ENCODE measurements at regions not wholly inside any gene's neighbourhood (a gene's known extent, or its start where the extent isn't known, plus 50 kb on each side); places are given as distances from the start of the nearest gene placed in this dataset.

DNA sequence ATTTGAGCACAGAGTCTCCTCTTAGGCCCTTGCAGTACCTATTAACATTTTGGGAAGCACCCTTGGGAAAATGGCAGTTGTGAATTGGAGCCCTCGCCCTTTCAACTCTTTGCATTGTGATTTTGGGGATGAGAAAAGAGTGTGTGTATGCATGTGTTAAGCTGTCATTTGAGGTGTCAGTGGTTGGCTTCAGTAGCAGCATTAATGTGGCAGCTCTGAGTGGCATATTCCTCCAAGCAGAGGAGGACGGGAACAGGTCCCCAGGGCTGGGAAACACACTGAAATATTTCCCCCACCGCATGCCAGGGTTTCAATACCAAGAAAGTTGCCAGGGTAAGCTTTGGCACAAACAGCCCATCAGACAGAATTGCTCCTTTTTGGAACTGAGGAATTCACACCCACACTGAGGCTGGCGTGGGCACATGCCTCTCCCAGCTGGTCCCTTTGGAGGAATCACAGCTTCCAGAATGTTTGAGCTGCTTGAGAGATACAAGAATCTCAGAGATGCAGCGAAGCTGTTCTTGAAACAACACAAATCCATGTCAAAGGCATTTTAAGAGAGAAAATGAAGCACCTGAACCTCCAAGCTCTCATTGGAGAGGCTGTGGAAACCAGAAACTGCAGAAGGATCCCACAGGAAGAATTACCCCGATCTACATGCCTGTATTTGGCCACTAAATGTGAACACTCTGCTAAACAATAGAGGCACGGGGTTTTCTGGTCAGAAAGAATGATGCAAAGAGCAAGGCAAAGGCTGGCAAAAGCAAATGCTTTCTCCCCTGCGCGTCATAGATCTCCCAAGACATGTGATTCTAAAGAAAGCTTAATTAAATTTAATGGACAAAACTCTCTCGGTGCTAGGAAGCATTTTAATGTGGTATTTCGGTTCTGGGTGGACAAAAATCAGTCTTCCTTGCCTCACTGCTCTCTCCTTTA lies 67.2 kb upstream of the RCN1 start:
- BruUV-seq (replicated peaks), result no TSS peak

More for the DNA sequence above, 67.2 kb upstream of the RCN1 start:
- intact Hi-C loops (cut with micrococcal nuclease) (no loop called here), in situ Hi-C loops (cut with MboI) (no loop called here)
- ChIA-PET CTCF (ENCODE audit: low intra/inter-chr PET ratio) (no interaction called here), POLR2A (no interaction called here)
- ATAC-seq, result no peak
- Histone ChIP-seq H3K9me3 (replicated peaks; ENCODE audit: control insufficient read depth, insufficient read depth, low read depth, low read length) (no peaks in the 10 kb centered on the region), H3K4me1 (replicated peaks in 1 of 2; ENCODE audit: control insufficient read depth in 2 of 2, insufficient read depth in 2 of 2, low read length in 2 of 2) (no peaks in the 10 kb centered on the region), H4K20me1 (replicated peaks; ENCODE audit: control insufficient read depth, insufficient read depth, low read length) (no peaks in the 10 kb centered on the region), H3K27ac (ENCODE audit: extremely low read depth, low read depth, low read length) (no peak overlapping the region), H3K4me2 (ENCODE audit: insufficient read depth, low read length) (no peak overlapping the region), H3K36me3 (ENCODE audit: control insufficient read depth, insufficient read depth, low read length) (no peaks in the 10 kb centered on the region), H3K9me1 (ENCODE audit: control insufficient read depth, insufficient read depth, low read length) (no peaks in the 10 kb centered on the region), H3K9ac (ENCODE audit: insufficient read depth in 1 of 2, low read depth in 2 of 2, low read length in 2 of 2) (no peak overlapping the region), H3K4me3 (no peak overlapping the region), H2AFZ (ENCODE audit: low read depth, low read length) (no peak overlapping the region), H3K79me2 (ENCODE audit: control insufficient read depth, insufficient read depth, low read length) (no peaks in the 10 kb centered on the region), H3K27me3 (ENCODE audit: control insufficient read depth in 2 of 2, insufficient read depth in 2 of 2, low read length in 2 of 2) (no peaks in the 10 kb centered on the region)
- WGBS (ENCODE audit: insufficient coverage, low coverage, missing lambda C conversion rate), result 0% methylated on average over 11 of the region's 11 CpGs
- DNase-seq (ENCODE audit: extremely low read depth in 1 of 4, low spot score in 3 of 4), result no peak
- TF ChIP-seq, protein P1, sequence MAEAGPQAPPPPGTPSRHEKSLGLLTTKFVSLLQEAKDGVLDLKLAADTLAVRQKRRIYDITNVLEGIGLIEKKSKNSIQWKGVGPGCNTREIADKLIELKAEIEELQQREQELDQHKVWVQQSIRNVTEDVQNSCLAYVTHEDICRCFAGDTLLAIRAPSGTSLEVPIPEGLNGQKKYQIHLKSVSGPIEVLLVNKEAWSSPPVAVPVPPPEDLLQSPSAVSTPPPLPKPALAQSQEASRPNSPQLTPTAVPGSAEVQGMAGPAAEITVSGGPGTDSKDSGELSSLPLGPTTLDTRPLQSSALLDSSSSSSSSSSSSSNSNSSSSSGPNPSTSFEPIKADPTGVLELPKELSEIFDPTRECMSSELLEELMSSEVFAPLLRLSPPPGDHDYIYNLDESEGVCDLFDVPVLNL (CRISPR knock-in tag; IDR thresholded peaks at IDR 0.05; ENCODE audit: low read depth), result no peak
- TF ChIP-seq, protein P2, sequence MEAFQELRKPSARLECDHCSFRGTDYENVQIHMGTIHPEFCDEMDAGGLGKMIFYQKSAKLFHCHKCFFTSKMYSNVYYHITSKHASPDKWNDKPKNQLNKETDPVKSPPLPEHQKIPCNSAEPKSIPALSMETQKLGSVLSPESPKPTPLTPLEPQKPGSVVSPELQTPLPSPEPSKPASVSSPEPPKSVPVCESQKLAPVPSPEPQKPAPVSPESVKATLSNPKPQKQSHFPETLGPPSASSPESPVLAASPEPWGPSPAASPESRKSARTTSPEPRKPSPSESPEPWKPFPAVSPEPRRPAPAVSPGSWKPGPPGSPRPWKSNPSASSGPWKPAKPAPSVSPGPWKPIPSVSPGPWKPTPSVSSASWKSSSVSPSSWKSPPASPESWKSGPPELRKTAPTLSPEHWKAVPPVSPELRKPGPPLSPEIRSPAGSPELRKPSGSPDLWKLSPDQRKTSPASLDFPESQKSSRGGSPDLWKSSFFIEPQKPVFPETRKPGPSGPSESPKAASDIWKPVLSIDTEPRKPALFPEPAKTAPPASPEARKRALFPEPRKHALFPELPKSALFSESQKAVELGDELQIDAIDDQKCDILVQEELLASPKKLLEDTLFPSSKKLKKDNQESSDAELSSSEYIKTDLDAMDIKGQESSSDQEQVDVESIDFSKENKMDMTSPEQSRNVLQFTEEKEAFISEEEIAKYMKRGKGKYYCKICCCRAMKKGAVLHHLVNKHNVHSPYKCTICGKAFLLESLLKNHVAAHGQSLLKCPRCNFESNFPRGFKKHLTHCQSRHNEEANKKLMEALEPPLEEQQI (IDR thresholded peaks at IDR 0.05), result no peak
- TF ChIP-seq FOXP1 (CRISPR knock-in tag; IDR thresholded peaks at IDR 0.05) (no peak), BRCA1 (IDR thresholded peaks at IDR 0.05) (no peak), BRCA1 (CRISPR knock-in tag; IDR thresholded peaks at IDR 0.05) (no peak), DDX20 (tag; IDR thresholded peaks at IDR 0.05; ENCODE audit: low read depth) (no peak), CREBBP (IDR thresholded peaks at IDR 0.05; ENCODE audit: low read depth, low read length) (no peak)
- FAIRE-seq, result no peak
